AG04450 (cell line): ENCODE measurements at regions not wholly inside any gene's neighbourhood (a gene's known extent, or its start where the extent isn't known, plus 50 kb on each side); places are given as distances from the start of the nearest gene placed in this dataset.

Experiments used
- CTCF ChIA-PET: fragments of 300-600, 350-600 bp; formaldehyde crosslinking; extraction: SDS; loops from one replicate; lab custom pipeline; 2022; ENCODE audit warnings: antibody characterized with exemption, inconsistent platforms; lab: Charles Lee
- POLR2A ChIA-PET: fragments of 350-600 bp; formaldehyde crosslinking; extraction: SDS; loops from one replicate; lab custom pipeline; 2021; ENCODE audit warnings: antibody characterized with exemption, inconsistent platforms; lab: Yijun Ruan, JAX
- DNase-seq: peaks from one replicate; pipeline ENCODE4 v3.0.0-alpha.2; 2011; ENCODE audit warnings: low read depth, low spot score
- H3K27ac ChIP-seq: one replicate; pipeline ENCODE4 v1.5.1; 2012; ENCODE audit warnings: low read depth, low read length, control low read depth
- H3K27me3 ChIP-seq: one replicate; pipeline ENCODE4 v1.6.0; 2012; ENCODE audit warnings: low read length; ENCODE audit not compliant: control insufficient read depth, insufficient read depth
- H3K4me3 ChIP-seq: 2 replicates; pipeline ENCODE4 v1.5.1; 2011; ENCODE audit warnings: mild to moderate bottlenecking, low read depth, low read length, control low read depth
- H3K9me3 ChIP-seq: 2 replicates; pipeline ENCODE4 v1.5.1; 2012; ENCODE audit warnings: low read length; ENCODE audit not compliant: control insufficient read depth, insufficient read depth
- CTCF ChIP-seq: IDR thresholded peaks from 2 replicates; pipeline ENCODE4 v1.5.1; 2011; ENCODE audit warnings: low read depth, low read length, control low read depth, inconsistent platforms

DNA sequence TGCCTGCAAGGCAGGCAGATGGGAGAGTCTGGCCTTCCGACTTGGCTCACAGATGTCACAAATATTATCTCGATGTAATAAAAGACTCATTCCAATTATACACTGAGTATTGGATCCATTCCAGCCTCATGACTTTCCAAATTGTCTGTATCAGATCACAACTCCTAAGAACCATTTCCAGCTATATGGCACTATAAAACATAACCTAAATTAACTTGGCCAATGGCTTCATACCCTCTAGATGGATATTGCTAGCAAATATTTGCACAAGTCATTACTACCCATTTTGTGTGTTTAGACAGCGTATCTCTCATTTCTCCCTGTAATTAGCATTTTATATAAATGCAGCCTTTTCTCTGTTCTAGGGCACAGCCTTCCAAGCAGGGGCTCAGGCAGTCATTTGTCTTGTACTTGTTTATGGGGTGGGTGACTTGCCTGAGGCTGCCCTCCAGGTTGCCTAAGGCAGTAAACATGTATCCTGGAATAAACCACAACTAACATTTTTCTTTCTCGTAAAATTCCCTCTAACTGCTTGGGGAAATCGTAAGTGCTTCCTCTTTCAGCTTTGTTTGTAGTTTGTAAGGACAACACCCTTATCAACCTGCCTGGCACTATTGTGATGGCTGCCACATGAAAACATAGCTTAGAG is 70.6 kb upstream of the KCNJ6 start:
- Histone ChIP-seq H3K4me3 (no peak overlapping the region), H3K9me3 (no peaks in the 10 kb centered on the region), H3K27me3 (peaks cover 4% of the 10 kb centered on the region), H3K27ac (no peak overlapping the region)
- ChIA-PET POLR2A (no interaction called here), CTCF (interaction anchor here (1.9 kb wide), 1 partner anchor 275 kb away, joined by 5 read pairs; no protein-coding TSS in a partner anchor)
- no peak for TF ChIP-seq CTCF
- no peak for DNase-seq

GRCh38 chr21:37987668-37988067 is 71.4 kb upstream of the KCNJ6 start:
- peaks cover 3% of the 10 kb centered on the region for H3K27me3 ChIP-seq
- DNase-seq: no peak
- H3K27ac ChIP-seq: no peak overlapping the region
- TF ChIP-seq CTCF: no peak
- H3K9me3 ChIP-seq: no peaks in the 10 kb centered on the region
- ChIA-PET CTCF (no interaction called here), POLR2A (no interaction called here)
- no peak overlapping the region for H3K4me3 ChIP-seq

DNA sequence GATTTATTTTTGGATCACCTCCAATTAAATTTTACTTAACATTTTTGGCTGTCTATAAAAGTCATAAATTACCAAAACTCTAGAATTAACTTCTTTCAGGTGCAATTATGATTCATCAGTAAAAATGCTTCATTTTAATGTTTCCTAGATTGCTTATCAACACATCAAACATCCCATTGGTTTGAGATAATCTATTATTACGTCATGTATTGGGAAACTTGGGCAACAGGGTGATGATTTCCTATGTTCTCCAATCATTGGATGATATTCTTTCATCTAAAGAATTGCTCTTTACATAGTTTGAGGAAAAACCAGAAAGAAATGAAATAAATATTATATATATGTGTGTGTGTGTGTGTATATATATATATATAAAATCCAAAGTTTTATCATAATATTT is 76.8 kb upstream of the KCNJ6 start:
- Histone ChIP-seq H3K27me3 (peaks cover 4% of the 10 kb centered on the region), H3K27ac (no peak overlapping the region), H3K9me3 (no peaks in the 10 kb centered on the region), H3K4me3 (no peak overlapping the region)
- ChIA-PET CTCF (no interaction called here), POLR2A (no interaction called here)
- no peak for DNase-seq
- TF ChIP-seq CTCF: no peak

- CTCF ChIA-PET: no interaction called here
- TF ChIP-seq CTCF: no peak
- POLR2A ChIA-PET: no interaction called here
These were observed 78.0 kb upstream of the KCNJ6 start for GRCh38 chr21:37994211-37994610.

GRCh38 chr21:38012672-38013071 is 96.4 kb upstream of the KCNJ6 start:
- Histone ChIP-seq H3K9me3 (no peaks in the 10 kb centered on the region), H3K27me3 (no peaks in the 10 kb centered on the region), H3K4me3 (no peak overlapping the region), H3K27ac (no peak overlapping the region)
- POLR2A ChIA-PET: no interaction called here
- TF ChIP-seq CTCF: no peak
- CTCF ChIA-PET: no interaction called here
- no peak for DNase-seq

More at GRCh38 chr21:37994211-37994610, 78.0 kb upstream of the KCNJ6 start:
- no peak overlapping the region for H3K4me3 ChIP-seq
- H3K27ac ChIP-seq: no peak overlapping the region
- H3K9me3 ChIP-seq: no peaks in the 10 kb centered on the region
- DNase-seq: no peak
- H3K27me3 ChIP-seq: peaks cover 4% of the 10 kb centered on the region
